M059J (cell line): ENCODE measurements at regions not wholly inside any gene's neighbourhood (a gene's known extent, or its start where the extent isn't known, plus 50 kb on each side); places are given as distances from the start of the nearest gene placed in this dataset.
"Not testable (repeated sequence)": the region's sequence is repeated elsewhere in the genome, so short reads cannot be mapped to it uniquely, and the experiment has no call there.

Experiments used
- DNase-seq: peaks from one replicate; pipeline ENCODE4 v3.0.0-alpha.2; 2012; ENCODE audit warnings: low read depth

- no peak for DNase-seq
Measured at GRCh38 chr11:38013157-38013556, 1415.1 kb upstream of the RAG2 start.

GRCh38 chr11:38011496-38011895 lies 1413.5 kb upstream of the RAG2 start:
- DNase-seq, result no peak

GRCh38 chr11:38009932-38010331 lies 1411.9 kb upstream of the RAG2 start:
- DNase-seq, result no peak

- no peak for DNase-seq
Measured at GRCh38 chr11:38006466-38006865, 1408.4 kb upstream of the RAG2 start.

GRCh38 chr11:38005597-38005996 lies 1407.6 kb upstream of the RAG2 start:
- peak; percentile 50 for DNase-seq

GRCh38 chr11:37999171-37999570 lies 1401.1 kb upstream of the RAG2 start:
- no peak for DNase-seq

GRCh38 chr11:37995886-37996285 lies 1397.8 kb upstream of the RAG2 start:
- DNase-seq, result no peak

- DNase-seq, result peak; percentile 90
Measured at GRCh38 chr11:37988031-37988430, 1390.0 kb upstream of the RAG2 start.

- no peak for DNase-seq
Measured at GRCh38 chr11:37984991-37985390, 1387.0 kb upstream of the RAG2 start.

GRCh38 chr11:37978647-37979046 lies 1380.6 kb upstream of the RAG2 start:
- DNase-seq, result no peak

- DNase-seq, result peak; percentile 6
Measured at GRCh38 chr11:37973941-37974340, 1375.9 kb upstream of the RAG2 start.

- DNase-seq, result no peak
Measured at GRCh38 chr11:37972691-37973090, 1374.7 kb upstream of the RAG2 start.

GRCh38 chr11:37969336-37969735 lies 1371.3 kb upstream of the RAG2 start:
- DNase-seq, result not testable (repeated sequence)

GRCh38 chr11:37968148-37968547 lies 1370.1 kb upstream of the RAG2 start:
- no peak for DNase-seq

- no peak for DNase-seq
Measured at GRCh38 chr11:37967635-37968034, 1369.6 kb upstream of the RAG2 start.

- DNase-seq, result no peak
Measured at GRCh38 chr11:37963440-37963839, 1365.4 kb upstream of the RAG2 start.

- DNase-seq, result no peak
Measured at GRCh38 chr11:37957717-37958116, 1359.7 kb upstream of the RAG2 start.

GRCh38 chr11:37951996-37952395 lies 1354.0 kb upstream of the RAG2 start:
- no peak for DNase-seq

GRCh38 chr11:37948258-37948657 lies 1350.2 kb upstream of the RAG2 start:
- DNase-seq, result no peak

- DNase-seq, result no peak
Measured at GRCh38 chr11:37947821-37948220, 1349.8 kb upstream of the RAG2 start.

- peak; percentile 18 for DNase-seq
Measured at GRCh38 chr11:37946155-37946766, 1348.2 kb upstream of the RAG2 start.

- peak; percentile 57 for DNase-seq
Measured at GRCh38 chr11:37942081-37942480, 1344.0 kb upstream of the RAG2 start.

GRCh38 chr11:37929100-37929653 lies 1331.1 kb upstream of the RAG2 start:
- no peak for DNase-seq

GRCh38 chr11:37926772-37927171 lies 1328.7 kb upstream of the RAG2 start:
- DNase-seq, result peak; percentile 21
